Gastroesophageal sphincter (tissue), 4 donors: ENCODE measurements at regions not wholly inside any gene's neighbourhood (a gene's known extent, or its start where the extent isn't known, plus 50 kb on each side); places are given as distances from the start of the nearest gene placed in this dataset.

Experiments
- ATAC-seq: fragments of 150-250 bp; one replicate; pipeline ENCODE4 v1.9.1; 2016; ENCODE audit warnings: mild to moderate bottlenecking, moderate library complexity
- H3K27ac ChIP-seq, 4 donors: fragments of 200-600 bp; sonication (generic) in 3 of 4; 1 replicate in 3 of 4; 2 replicates in 1 of 4; pipeline ENCODE4 v1.5.1; 2016 to 2019
- H3K27me3 ChIP-seq: fragments of 200-600 bp; sonication (generic); one replicate; pipeline ENCODE4 v1.5.1; 2019
- H3K36me3 ChIP-seq, 2 donors: fragments of 200-600 bp; sonication (generic); one replicate each; pipeline ENCODE4 v1.5.1; 2019; ENCODE audit warnings: control low read depth in 1 of 2
- H3K4me1 ChIP-seq, 3 donors: fragments of 200-600 bp; sonication (generic); 1 replicate in 2 of 3; 2 replicates in 1 of 3; pipeline ENCODE4 v1.5.1; 2016 to 2019; ENCODE audit warnings: control low read depth in 2 of 3
- H3K4me3 ChIP-seq, 2 donors: fragments of 200-600 bp; sonication (generic); one replicate each; pipeline ENCODE4 v1.5.1; 2019; ENCODE audit warnings: mild to moderate bottlenecking in 1 of 2, moderate library complexity in 1 of 2
- H3K9me3 ChIP-seq, 3 donors: fragments of 200-600 bp; sonication (generic); one replicate each; pipeline ENCODE4 v1.5.1; 2017 to 2019; ENCODE audit warnings: control low read depth in 2 of 3
- CTCF ChIP-seq, 4 experiments: fragments of 200-600 bp in 2 of 4; fragments of 450-650 bp in 2 of 4; sonication (generic) in 1 of 4; IDR thresholded peaks; one replicate each; pipeline ENCODE4 v1.5.1; 2017 to 2019; ENCODE audit warnings: antibody characterized with exemption in 4 of 4, mild to moderate bottlenecking in 2 of 4, moderate library complexity in 2 of 4
- EP300 ChIP-seq: sonication (generic); formaldehyde crosslinking; IDR thresholded peaks from one replicate; pipeline ENCODE4 v1.6.1; 2017; ENCODE audit warnings: antibody characterized with exemption, mild to moderate bottlenecking
- POLR2A ChIP-seq, 2 donors: fragments of 450-650 bp; IDR thresholded peaks; one replicate each; pipeline ENCODE4 v1.6.1; 2017; ENCODE audit warnings: antibody characterized with exemption in 2 of 2, mild to moderate bottlenecking in 2 of 2, moderate library complexity in 1 of 2
- POLR2AphosphoS5 ChIP-seq: sonication (generic); formaldehyde crosslinking; IDR thresholded peaks from one replicate; pipeline ENCODE4 v1.6.1; 2017; ENCODE audit warnings: antibody characterized with exemption
- WGBS, 2 donors: methylation state at CpG; one replicate each; pipeline ENCODE4 v1.1.5; 2018; ENCODE audit warnings: low coverage in 1 of 2; 5-methylcytosine and 5-hydroxymethylcytosine counted together

GRCh38 chr13:47136504-47136941, 239.7 kb upstream of the HTR2A start:
- no peak overlapping the region for H3K4me3 ChIP-seq
- TF ChIP-seq POLR2A (IDR thresholded peaks at IDR 0.05), result no peak
- H3K9me3 ChIP-seq, result no peaks in the 10 kb centered on the region
- no peaks in the 10 kb centered on the region for H3K4me1 ChIP-seq
- no peaks in the 10 kb centered on the region for H3K36me3 ChIP-seq
- no peak for ATAC-seq
- no peaks in the 10 kb centered on the region for H3K27me3 ChIP-seq
- 88 to 100% methylated on average over 1 of the region's 1 CpG for WGBS, 2 donors
- H3K27ac ChIP-seq, result no peak overlapping the region

- H3K27ac ChIP-seq, result no peak overlapping the region
- 65 to 88% methylated on average over 5 of the region's 5 CpGs for WGBS, 2 donors
- H3K4me1 ChIP-seq, result no peaks in the 10 kb centered on the region
- H3K4me3 ChIP-seq, result no peak overlapping the region
- no peaks in the 10 kb centered on the region for H3K27me3 ChIP-seq
- no peaks in the 10 kb centered on the region for H3K9me3 ChIP-seq
- no peak for ATAC-seq
- H3K36me3 ChIP-seq, result no peaks in the 10 kb centered on the region
- TF ChIP-seq EP300 (no peak), CTCF (IDR thresholded peaks at IDR 0.05) (no peak), POLR2A (IDR thresholded peaks at IDR 0.05) (no peak), POLR2AphosphoS5 (no peak)
These were observed 239.1 kb upstream of the HTR2A start for GRCh38 chr13:47135800-47136503.

- WGBS, 2 donors, result 80 to 82% methylated on average over 8 to 9 of the region's 9 CpGs
These were observed 238.2 kb upstream of the HTR2A start for GRCh38 chr13:47134939-47135489.

GRCh38 chr13:47133011-47133445, 236.2 kb upstream of the HTR2A start:
- H3K4me1 ChIP-seq, result peaks cover 0 to 15% (median 0%) of the 10 kb centered on the region in 3 donors
- H3K27ac ChIP-seq, result no peak overlapping the region
- no peak for ATAC-seq
- no peak overlapping the region for H3K4me3 ChIP-seq
- H3K27me3 ChIP-seq, result no peaks in the 10 kb centered on the region
- TF ChIP-seq CTCF (IDR thresholded peaks at IDR 0.05) (no peak), EP300 (no peak), POLR2A (IDR thresholded peaks at IDR 0.05) (no peak), POLR2AphosphoS5 (no peak)
- no peaks in the 10 kb centered on the region for H3K9me3 ChIP-seq
- H3K36me3 ChIP-seq, result no peaks in the 10 kb centered on the region
- 11 to 25% methylated on average over 1 of the region's 1 CpG for WGBS, 2 donors

More at GRCh38 chr13:47134939-47135489, 238.2 kb upstream of the HTR2A start:
- no peaks in the 10 kb centered on the region for H3K27me3 ChIP-seq
- no peaks in the 10 kb centered on the region for H3K36me3 ChIP-seq
- ATAC-seq, result no peak
- H3K27ac ChIP-seq, result no peak overlapping the region
- peaks cover 0 to 3% (median 0%) of the 10 kb centered on the region in 3 donors for H3K4me1 ChIP-seq
- H3K4me3 ChIP-seq, result no peak overlapping the region
- TF ChIP-seq POLR2AphosphoS5 (no peak), CTCF (IDR thresholded peaks at IDR 0.05) (no peak), EP300 (no peak), POLR2A (IDR thresholded peaks at IDR 0.05) (no peak)
- H3K9me3 ChIP-seq, result no peaks in the 10 kb centered on the region

GRCh38 chr13:47129461-47129860, 232.6 kb upstream of the HTR2A start:
- ATAC-seq, result no peak
- 11 to 12% methylated on average over 2 of the region's 2 CpGs for WGBS, 2 donors
- H3K4me3 ChIP-seq, result no peak overlapping the region
- H3K9me3 ChIP-seq, result no peaks in the 10 kb centered on the region
- no peaks in the 10 kb centered on the region for H3K27me3 ChIP-seq
- H3K4me1 ChIP-seq, result peaks cover 0 to 15% (median 0%) of the 10 kb centered on the region in 3 donors
- no peak overlapping the region for H3K27ac ChIP-seq
- H3K36me3 ChIP-seq, result no peaks in the 10 kb centered on the region
- no peak for TF ChIP-seq POLR2AphosphoS5
- TF ChIP-seq CTCF (IDR thresholded peaks at IDR 0.05), result no peak
